OCI-LY1 (cell line): ENCODE measurements at regions not wholly inside any gene's neighbourhood (a gene's known extent, or its start where the extent isn't known, plus 50 kb on each side); places are given as distances from the start of the nearest gene placed in this dataset.

Experiments used
- H2AFZ ChIP-seq: fragments of 200-600 bp; sonication (generic), shearing (Covaris generic); 2 replicates; pipeline ENCODE4 v1.6.0; 2014; ENCODE audit warnings: antibody characterized with exemption, mild to moderate bottlenecking, low read length
- H3F3A ChIP-seq: fragments of 200-600 bp; sonication (generic), shearing (Covaris generic); 2 replicates; pipeline ENCODE4 v1.6.0; 2014; ENCODE audit warnings: mild to moderate bottlenecking, antibody characterized with exemption, low read length, moderate library complexity; ENCODE audit not compliant: insufficient read depth
- H3K27ac ChIP-seq: fragments of 200-600 bp; sonication (generic); 2 replicates; pipeline ENCODE4 v1.5.1; 2014; ENCODE audit warnings: low read length, mixed run types, mild to moderate bottlenecking, low read depth; ENCODE audit not compliant: poor library complexity, severe bottlenecking
- H3K27me3 ChIP-seq: fragments of 200-600 bp; sonication (generic); 2 replicates; pipeline ENCODE4 v1.6.0; 2014; ENCODE audit warnings: antibody characterized with exemption, mild to moderate bottlenecking, low read length, moderate library complexity; ENCODE audit not compliant: insufficient read depth
- H3K36me3 ChIP-seq: fragments of 200-600 bp; sonication (generic); 2 replicates; pipeline ENCODE4 v1.6.1; 2014; ENCODE audit warnings: mild to moderate bottlenecking, antibody characterized with exemption, low read length, moderate library complexity, mixed read lengths; ENCODE audit not compliant: insufficient read depth
- H3K4me1 ChIP-seq: fragments of 200-600 bp; sonication (generic); 2 replicates; pipeline ENCODE4 v1.5.1; 2014; ENCODE audit warnings: mild to moderate bottlenecking, low read length, moderate library complexity; ENCODE audit not compliant: insufficient read depth, severe bottlenecking
- H3K4me2 ChIP-seq: fragments of 200-600 bp; sonication (generic), shearing (Covaris generic); 2 replicates; pipeline ENCODE4 v1.6.1; 2014; ENCODE audit warnings: low read length
- H3K4me3 ChIP-seq: fragments of 200-600 bp; sonication (generic); 2 replicates; pipeline ENCODE4 v1.5.1; 2014; ENCODE audit warnings: low read length, low read depth, mild to moderate bottlenecking, mixed read lengths; ENCODE audit not compliant: poor library complexity, severe bottlenecking
- H3K79me2 ChIP-seq: fragments of 200-600 bp; shearing (Covaris generic); 2 replicates; pipeline ENCODE4 v1.6.1; 2016; ENCODE audit warnings: mixed run types, low read length, mixed read lengths; ENCODE audit not compliant: insufficient read depth
- H3K9ac ChIP-seq: fragments of 200-600 bp; sonication (generic), shearing (Covaris generic); 2 replicates; pipeline ENCODE4 v1.6.1; 2014; ENCODE audit warnings: mild to moderate bottlenecking, low read length, mixed read lengths
- H3K9me2 ChIP-seq: fragments of 200-600 bp; sonication (generic), shearing (Covaris generic); 2 replicates; pipeline ENCODE4 v1.6.1; 2014; ENCODE audit warnings: low read depth, mild to moderate bottlenecking, low read length, mixed read lengths
- H3K9me3 ChIP-seq: fragments of 200-600 bp; shearing (Covaris generic); 2 replicates; pipeline ENCODE4 v1.6.1; 2014; ENCODE audit warnings: low read length, mixed read lengths
- H4K20me1 ChIP-seq: fragments of 200-600 bp; sonication (generic), shearing (Covaris generic); 2 replicates; pipeline ENCODE4 v1.6.0; 2016; ENCODE audit warnings: mild to moderate bottlenecking, low read length; ENCODE audit not compliant: insufficient read depth
- EZH2 ChIP-seq: fragments of 200-600 bp; sonication (generic), shearing (Covaris generic); IDR thresholded peaks from 2 replicates; pipeline ENCODE4 v1.8.0; 2017; ENCODE audit warnings: borderline replicate concordance, mixed run types, mild to moderate bottlenecking, antibody characterized with exemption, low read length, moderate library complexity, mixed read lengths
- TF ChIP-seq, protein P1 (sequence below): fragments of 200-600 bp; sonication (generic), shearing (Covaris generic); IDR thresholded peaks from 2 replicates; pipeline ENCODE4 v1.5.1; 2017; ENCODE audit warnings: mild to moderate bottlenecking, antibody characterized with exemption, low read length, moderate library complexity, mixed read lengths

DNA sequence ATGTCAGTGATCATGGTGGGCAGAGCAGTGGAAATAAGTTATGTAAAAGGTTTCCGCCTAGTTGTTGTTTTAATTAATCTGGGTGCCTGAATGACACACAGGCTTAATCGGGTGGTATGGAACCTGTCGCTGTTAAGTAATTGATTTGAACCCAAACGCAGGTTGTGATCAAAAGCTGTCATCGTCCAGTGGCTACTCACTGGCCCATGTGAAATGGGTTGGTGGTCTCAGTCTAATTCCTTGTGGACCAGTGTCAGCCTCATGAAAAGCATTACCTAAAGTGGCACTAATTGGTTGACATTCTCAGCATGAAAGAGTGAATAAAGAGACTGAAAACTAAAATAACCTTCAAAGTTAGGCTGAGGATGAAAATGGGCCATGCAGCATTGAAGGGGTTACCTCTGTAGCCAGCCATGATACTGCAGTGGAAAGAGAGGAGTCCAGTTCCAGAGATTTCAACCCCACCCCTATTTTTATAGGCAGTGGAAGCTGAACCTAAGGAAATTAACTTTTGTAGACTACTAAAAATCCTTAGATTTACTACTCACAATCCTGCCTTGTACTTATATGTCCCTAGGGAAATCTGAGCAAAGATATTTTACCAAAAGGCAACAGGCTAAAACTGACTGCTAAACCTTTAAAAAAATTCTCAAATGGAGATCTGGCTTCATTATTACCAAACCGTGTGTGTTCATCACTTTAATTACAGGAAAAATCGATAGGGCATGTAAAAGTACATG, 251.7 kb upstream of the TENM3 start:
- H3K27ac ChIP-seq: no peak overlapping the region
- no peaks in the 10 kb centered on the region for H3F3A ChIP-seq
- no peak overlapping the region for H3K9ac ChIP-seq
- TF ChIP-seq, protein P1, sequence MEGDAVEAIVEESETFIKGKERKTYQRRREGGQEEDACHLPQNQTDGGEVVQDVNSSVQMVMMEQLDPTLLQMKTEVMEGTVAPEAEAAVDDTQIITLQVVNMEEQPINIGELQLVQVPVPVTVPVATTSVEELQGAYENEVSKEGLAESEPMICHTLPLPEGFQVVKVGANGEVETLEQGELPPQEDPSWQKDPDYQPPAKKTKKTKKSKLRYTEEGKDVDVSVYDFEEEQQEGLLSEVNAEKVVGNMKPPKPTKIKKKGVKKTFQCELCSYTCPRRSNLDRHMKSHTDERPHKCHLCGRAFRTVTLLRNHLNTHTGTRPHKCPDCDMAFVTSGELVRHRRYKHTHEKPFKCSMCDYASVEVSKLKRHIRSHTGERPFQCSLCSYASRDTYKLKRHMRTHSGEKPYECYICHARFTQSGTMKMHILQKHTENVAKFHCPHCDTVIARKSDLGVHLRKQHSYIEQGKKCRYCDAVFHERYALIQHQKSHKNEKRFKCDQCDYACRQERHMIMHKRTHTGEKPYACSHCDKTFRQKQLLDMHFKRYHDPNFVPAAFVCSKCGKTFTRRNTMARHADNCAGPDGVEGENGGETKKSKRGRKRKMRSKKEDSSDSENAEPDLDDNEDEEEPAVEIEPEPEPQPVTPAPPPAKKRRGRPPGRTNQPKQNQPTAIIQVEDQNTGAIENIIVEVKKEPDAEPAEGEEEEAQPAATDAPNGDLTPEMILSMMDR: no peak
- no peak for TF ChIP-seq EZH2
- H2AFZ ChIP-seq: no peak overlapping the region
- no peaks in the 10 kb centered on the region for H4K20me1 ChIP-seq
- H3K9me3 ChIP-seq: no peaks in the 10 kb centered on the region
- H3K27me3 ChIP-seq: no peaks in the 10 kb centered on the region
- H3K9me2 ChIP-seq: no peaks in the 10 kb centered on the region
- H3K4me3 ChIP-seq: no peak overlapping the region
- H3K36me3 ChIP-seq: no peaks in the 10 kb centered on the region
- no peaks in the 10 kb centered on the region for H3K79me2 ChIP-seq
- no peak overlapping the region for H3K4me2 ChIP-seq
- H3K4me1 ChIP-seq: no peaks in the 10 kb centered on the region

DNA sequence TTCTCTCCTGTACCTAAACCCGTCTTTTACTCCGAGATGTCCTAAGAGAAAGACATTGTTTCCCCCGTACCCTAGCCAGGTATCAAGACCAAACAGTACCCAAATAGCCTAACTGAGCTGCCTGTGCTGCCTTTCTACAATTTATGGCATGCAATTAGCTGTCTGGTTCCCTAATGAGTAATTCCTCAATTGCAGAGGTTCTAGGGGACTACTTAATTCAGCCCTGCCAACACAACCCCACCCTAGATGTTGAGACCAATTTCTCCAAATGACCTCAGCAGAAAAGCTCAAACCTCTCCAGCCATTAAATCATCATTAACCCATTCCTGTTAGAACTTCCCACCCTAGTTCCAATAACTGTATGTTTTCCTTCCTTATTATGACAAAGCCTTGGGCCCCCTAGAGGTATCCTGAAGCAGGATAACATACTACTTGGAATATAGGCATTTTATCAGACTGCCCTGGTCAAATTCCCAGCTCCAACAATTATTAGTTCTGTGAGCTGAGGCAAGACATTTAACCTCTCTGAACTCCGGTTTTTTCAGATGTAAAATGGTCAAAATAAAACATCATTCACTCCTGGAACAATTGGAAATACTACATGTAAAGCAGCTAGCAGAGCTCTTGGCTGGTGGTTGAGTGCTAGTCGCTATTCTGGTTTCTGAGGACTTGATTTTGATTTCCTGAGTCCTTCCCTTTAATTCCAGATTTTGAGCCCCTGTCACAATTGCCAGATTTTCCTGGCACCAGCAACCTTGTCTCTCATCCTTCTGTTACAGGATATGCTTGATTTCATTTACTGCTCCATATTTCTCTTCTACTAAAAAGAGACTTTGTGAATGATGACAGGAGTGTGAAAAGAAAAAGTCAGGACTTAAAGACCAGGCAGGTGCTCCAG, 244.6 kb upstream of the TENM3 start:
- H3K9me3 ChIP-seq: no peaks in the 10 kb centered on the region
- TF ChIP-seq EZH2: no peak
- TF ChIP-seq, protein P1: no peak
- no peaks in the 10 kb centered on the region for H3K27me3 ChIP-seq
- no peak overlapping the region for H2AFZ ChIP-seq
- H3K79me2 ChIP-seq: no peaks in the 10 kb centered on the region
- H3F3A ChIP-seq: no peaks in the 10 kb centered on the region
- no peaks in the 10 kb centered on the region for H3K36me3 ChIP-seq
- H3K4me3 ChIP-seq: no peak overlapping the region
- H3K9ac ChIP-seq: no peak overlapping the region
- H3K9me2 ChIP-seq: no peaks in the 10 kb centered on the region
- H3K4me2 ChIP-seq: no peak overlapping the region
- H3K4me1 ChIP-seq: no peaks in the 10 kb centered on the region
- no peaks in the 10 kb centered on the region for H4K20me1 ChIP-seq
- H3K27ac ChIP-seq: no peak overlapping the region

DNA sequence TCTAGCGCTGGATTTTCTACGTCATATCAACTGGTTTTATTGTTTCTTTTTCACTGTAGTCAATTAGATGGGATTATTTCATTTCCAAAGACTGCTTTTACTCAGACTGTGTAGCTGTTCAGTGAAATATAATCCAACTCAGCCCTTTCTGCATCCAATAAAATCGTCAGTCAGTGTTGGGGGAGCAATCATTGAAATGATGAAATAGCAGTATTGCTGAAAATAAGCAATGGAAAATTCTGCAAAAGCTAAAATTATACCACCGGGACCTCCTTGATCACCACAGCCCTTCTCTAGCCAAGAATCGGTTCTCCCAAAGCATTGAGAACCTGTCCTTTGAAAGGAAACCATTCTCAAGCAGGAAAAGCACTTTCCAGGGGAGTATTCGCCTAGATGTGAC, 243.1 kb upstream of the TENM3 start:
- Histone ChIP-seq H3K36me3 (no peaks in the 10 kb centered on the region), H3K4me2 (no peak overlapping the region), H3K27me3 (no peaks in the 10 kb centered on the region), H3K9me3 (no peaks in the 10 kb centered on the region), H3K27ac (no peak overlapping the region), H3K79me2 (no peaks in the 10 kb centered on the region), H4K20me1 (no peaks in the 10 kb centered on the region), H3K4me3 (no peak overlapping the region), H2AFZ (no peak overlapping the region), H3F3A (no peaks in the 10 kb centered on the region), H3K9ac (no peak overlapping the region), H3K9me2 (no peaks in the 10 kb centered on the region), H3K4me1 (no peaks in the 10 kb centered on the region)
- TF ChIP-seq, protein P1: no peak
- TF ChIP-seq EZH2: no peak
